ENCODE measurements at regions not wholly inside any gene's neighbourhood (a gene's known extent, or its start where the extent isn't known, plus 50 kb on each side); places are given as distances from the start of the nearest gene placed in this dataset.

DNA sequence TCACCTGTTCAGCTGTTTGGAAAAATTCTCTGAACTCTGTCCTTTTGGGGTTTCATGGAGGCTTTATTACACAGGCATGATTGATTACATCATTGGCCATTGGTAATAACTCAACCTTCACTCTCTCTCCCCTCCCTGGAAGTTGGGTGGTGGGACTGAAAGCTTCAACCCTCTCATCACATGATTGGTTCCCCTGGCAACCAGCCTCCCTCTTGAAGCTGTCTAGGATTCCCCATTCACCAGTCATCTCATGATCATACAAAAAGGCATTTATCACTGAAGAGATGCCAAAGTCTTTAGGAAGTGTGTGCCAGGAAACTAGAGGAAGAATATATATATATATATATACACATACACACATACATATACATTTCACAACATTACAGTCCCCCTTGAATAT is 228.5 kb downstream of the ZNF326 start:
- Histone ChIP-seq H3K9me3 (ENCODE audit: control insufficient read depth, low read depth, low read length) (no peaks in the 10 kb centered on the region), H2AFZ (ENCODE audit: low read length) (no peak overlapping the region), H3K23ac (ENCODE audit: insufficient read length, low read depth, low read length) (no peak overlapping the region), H3K9ac (ENCODE audit: extremely low read depth, insufficient read length, low read length) (no peak overlapping the region), H4K5ac (ENCODE audit: insufficient read length, low read depth, low read length) (no peak overlapping the region), H3T11ph (ENCODE audit: low read length) (no peak overlapping the region), H3K79me2 (ENCODE audit: insufficient read depth, low read length) (no peaks in the 10 kb centered on the region), H2BK15ac (ENCODE audit: low read depth, low read length) (no peak overlapping the region), H3K79me1 (ENCODE audit: insufficient read depth, low read depth, low read length, poor library complexity, severe bottlenecking) (no peaks in the 10 kb centered on the region), H3K14ac (ENCODE audit: insufficient read depth, low read length) (no peak overlapping the region), H2BK12ac (ENCODE audit: insufficient read length, low read depth, low read length) (no peak overlapping the region), H3K23me2 (ENCODE audit: insufficient read length, low read depth, low read length, poor library complexity, severe bottlenecking) (no peaks in the 10 kb centered on the region), H4K8ac (replicated peaks; ENCODE audit: insufficient read length, low read depth, low read length) (no peak overlapping the region), H4K20me1 (ENCODE audit: control insufficient read depth, insufficient read depth, insufficient read length) (no peaks in the 10 kb centered on the region), H4K91ac (ENCODE audit: insufficient read length, low read depth, low read length) (no peak overlapping the region), H2BK20ac (ENCODE audit: low read depth, low read length, poor library complexity, severe bottlenecking) (no peak overlapping the region), H3K56ac (ENCODE audit: insufficient read length, low read depth, low read length) (no peak overlapping the region), H2AK5ac (ENCODE audit: insufficient read length, low read length) (no peak overlapping the region), H3K4me2 (ENCODE audit: insufficient read depth, insufficient read length, low read length) (no peak overlapping the region), H3K4me1 (ENCODE audit: insufficient read depth, low read length) (no peaks in the 10 kb centered on the region), H2BK5ac (ENCODE audit: insufficient read length, low read length) (no peak overlapping the region), H3K18ac (ENCODE audit: insufficient read length, low read depth, low read length) (no peak overlapping the region), H3K4ac (ENCODE audit: low read depth, low read length) (no peak overlapping the region), H2BK120ac (ENCODE audit: low read depth, low read length, poor library complexity, severe bottlenecking) (no peak overlapping the region), H3K27ac (ENCODE audit: insufficient read length, low read depth, low read length) (no peak overlapping the region), H3K27me3 (ENCODE audit: insufficient read depth, low read length) (no peaks in the 10 kb centered on the region)
- Mint-ChIP-seq H3K27me3 (ENCODE audit: low read depth) (no peaks in the 10 kb centered on the region; the same call in 1 of the 2 replicates), H3K4me1 (peaks cover 16 to 19% of the 10 kb centered on the region in 2 experiments), H3K4me3 (no peak overlapping the region), H3K36me3 (ENCODE audit: insufficient read depth in 1 of 3, low read depth in 3 of 3) (peaks cover 23 to 53% (median 31%) of the 10 kb centered on the region in 3 experiments), H3K27ac (no peak overlapping the region), H3K9me3 (peaks cover 32 to 33% of the 10 kb centered on the region in 2 experiments)
- no peak for DNase-seq
- TF ChIP-seq, protein P1, sequence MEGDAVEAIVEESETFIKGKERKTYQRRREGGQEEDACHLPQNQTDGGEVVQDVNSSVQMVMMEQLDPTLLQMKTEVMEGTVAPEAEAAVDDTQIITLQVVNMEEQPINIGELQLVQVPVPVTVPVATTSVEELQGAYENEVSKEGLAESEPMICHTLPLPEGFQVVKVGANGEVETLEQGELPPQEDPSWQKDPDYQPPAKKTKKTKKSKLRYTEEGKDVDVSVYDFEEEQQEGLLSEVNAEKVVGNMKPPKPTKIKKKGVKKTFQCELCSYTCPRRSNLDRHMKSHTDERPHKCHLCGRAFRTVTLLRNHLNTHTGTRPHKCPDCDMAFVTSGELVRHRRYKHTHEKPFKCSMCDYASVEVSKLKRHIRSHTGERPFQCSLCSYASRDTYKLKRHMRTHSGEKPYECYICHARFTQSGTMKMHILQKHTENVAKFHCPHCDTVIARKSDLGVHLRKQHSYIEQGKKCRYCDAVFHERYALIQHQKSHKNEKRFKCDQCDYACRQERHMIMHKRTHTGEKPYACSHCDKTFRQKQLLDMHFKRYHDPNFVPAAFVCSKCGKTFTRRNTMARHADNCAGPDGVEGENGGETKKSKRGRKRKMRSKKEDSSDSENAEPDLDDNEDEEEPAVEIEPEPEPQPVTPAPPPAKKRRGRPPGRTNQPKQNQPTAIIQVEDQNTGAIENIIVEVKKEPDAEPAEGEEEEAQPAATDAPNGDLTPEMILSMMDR (conservative IDR thresholded peaks at IDR 0.05): no peak
